H1 (cell line): ENCODE measurements at regions not wholly inside any gene's neighbourhood (a gene's known extent, or its start where the extent isn't known, plus 50 kb on each side); places are given as distances from the start of the nearest gene placed in this dataset.

Experiments used
- CTCF ChIA-PET: fragments of 300-600 bp; sonication (Branson Sonifier 250); formaldehyde crosslinking; loops from one replicate; lab custom pipeline; 2021; ENCODE audit not compliant: partially characterized antibody; lab: Charles Lee
- POLR2A ChIA-PET: fragments of 300-600 bp; sonication (Branson Sonifier 250); formaldehyde crosslinking; loops from one replicate; lab custom pipeline; 2021; ENCODE audit warnings: inconsistent platforms; ENCODE audit not compliant: partially characterized antibody; lab: Charles Lee
- DNase-seq, 2 experiments: peaks; one replicate each; pipeline versions ENCODE4 v3.0.0 to v3.0.0-alpha.2; 2010 to 2022; ENCODE audit warnings: low spot score in 2 of 2, low read depth in 1 of 2, mixed read lengths in 1 of 2
- FAIRE-seq: peaks from 2 replicates; lab custom pipeline; 2011; peaks lifted over from hg19 to GRCh38; lab: Jason Lieb, UNC
- H2AFZ ChIP-seq: 2 replicates; pipeline ENCODE4 v1.8.1; 2012; ENCODE audit warnings: low read length, inconsistent platforms
- H2AK5ac ChIP-seq: 2 replicates; pipeline ENCODE4 v1.6.1; 2013; ENCODE audit warnings: low read depth, low read length
- H2BK120ac ChIP-seq: replicated peaks from 2 replicates; pipeline ENCODE3; 2013; ENCODE audit warnings: low read depth, low read length, inconsistent platforms
- H2BK12ac ChIP-seq: 2 replicates; pipeline ENCODE4 v1.6.1; 2013; ENCODE audit warnings: low read depth, low read length
- H2BK15ac ChIP-seq: 2 replicates; pipeline ENCODE4 v1.6.1; 2013; ENCODE audit warnings: low read length
- H2BK20ac ChIP-seq: 2 replicates; pipeline ENCODE4 v1.6.1; 2013; ENCODE audit warnings: low read length
- H2BK5ac ChIP-seq: 2 replicates; pipeline ENCODE4 v1.6.1; 2013; ENCODE audit warnings: low read depth, low read length
- H3K14ac ChIP-seq: 2 replicates; pipeline ENCODE4 v1.6.1; 2013; ENCODE audit warnings: inconsistent platforms; ENCODE audit not compliant: insufficient read length
- H3K18ac ChIP-seq: 2 replicates; pipeline ENCODE4 v1.6.1; 2013; ENCODE audit warnings: low read length; ENCODE audit errors: extremely low read depth
- H3K23ac ChIP-seq: 2 replicates; pipeline ENCODE4 v1.6.1; 2013; ENCODE audit warnings: inconsistent platforms; ENCODE audit not compliant: insufficient read length
- H3K23me2 ChIP-seq: 2 replicates; pipeline ENCODE4 v1.6.1; 2013; ENCODE audit warnings: low read depth, low read length
- H3K27ac ChIP-seq: 2 replicates; pipeline ENCODE4 v1.6.1; 2011; ENCODE audit warnings: low read depth, low read length, inconsistent platforms
- H3K27me3 ChIP-seq, 4 experiments: replicated peaks in 1 of 4; 1 replicate in 1 of 4; 2 replicates in 3 of 4; pipeline versions ENCODE4 v1.6.1 to v1.8.1; 2011 to 2013; ENCODE audit warnings: low read length in 3 of 4, mild to moderate bottlenecking in 3 of 4, inconsistent platforms in 2 of 4, mixed read lengths in 2 of 4, moderate library complexity in 1 of 4; ENCODE audit not compliant: control insufficient read depth in 3 of 4, insufficient read depth in 3 of 4; ENCODE audit errors: extremely low read depth in 1 of 4
- H3K36me3 ChIP-seq, 4 experiments: 2 replicates each; pipeline versions ENCODE4 v1.6.1 to v1.8.1; 2011 to 2013; ENCODE audit warnings: mild to moderate bottlenecking in 4 of 4, low read length in 3 of 4, moderate library complexity in 2 of 4, control low read depth in 1 of 4, inconsistent platforms in 1 of 4; ENCODE audit not compliant: insufficient read depth in 4 of 4, control insufficient read depth in 2 of 4
- H3K4ac ChIP-seq: replicated peaks from 2 replicates; pipeline ENCODE3; 2013; ENCODE audit warnings: low read length, low read depth, mixed read lengths, inconsistent platforms; ENCODE audit not compliant: insufficient read length
- H3K4me1 ChIP-seq, 4 experiments: replicated peaks in 1 of 4; 1 replicate in 1 of 4; 2 replicates in 3 of 4; pipeline versions ENCODE4 v1.6.1 to v1.8.1; 2011 to 2013; ENCODE audit warnings: low read length in 3 of 4, inconsistent platforms in 2 of 4, mixed read lengths in 1 of 4; ENCODE audit not compliant: insufficient read depth in 4 of 4, control insufficient read depth in 3 of 4
- H3K4me2 ChIP-seq, 2 experiments: 2 replicates each; pipeline versions ENCODE4 v1.6.1 to v1.8.1; 2011 to 2013; ENCODE audit warnings: low read depth in 2 of 2, low read length in 2 of 2, control low read depth in 1 of 2, inconsistent platforms in 1 of 2, mild to moderate bottlenecking in 1 of 2; ENCODE audit not compliant: insufficient read depth in 1 of 2
- H3K4me3 ChIP-seq, 4 experiments: fragments of 200-600, 300-600 bp in 1 of 4; sonication (generic), shearing (Covaris generic), sonication (Bioruptor Twin) in 1 of 4; 2 replicates each; pipeline versions ENCODE4 v1.5.1 to v1.8.1; 2011 to 2016; ENCODE audit warnings: low read length in 4 of 4, low read depth in 3 of 4, control low read depth in 2 of 4, inconsistent platforms in 2 of 4, mild to moderate bottlenecking in 2 of 4, mixed read lengths in 1 of 4, moderate library complexity in 1 of 4; ENCODE audit not compliant: insufficient read depth in 2 of 4; ENCODE audit errors: extremely low read depth in 1 of 4
- H3K56ac ChIP-seq: replicated peaks from 2 replicates; pipeline ENCODE3; 2013; ENCODE audit warnings: low read depth, mild to moderate bottlenecking, mixed read lengths, low read length, inconsistent platforms; ENCODE audit not compliant: insufficient read length
- H3K79me1 ChIP-seq: 2 replicates; pipeline ENCODE4 v1.6.1; 2013; ENCODE audit warnings: low read depth, low read length, control low read depth
- H3K79me2 ChIP-seq, 2 experiments: 2 replicates each; pipeline versions ENCODE4 v1.6.1 to v1.8.1; 2012 to 2013; ENCODE audit warnings: low read length in 2 of 2, mild to moderate bottlenecking in 2 of 2, inconsistent platforms in 1 of 2; ENCODE audit not compliant: insufficient read depth in 2 of 2, control insufficient read depth in 1 of 2
- H3K9ac ChIP-seq, 4 experiments: replicated peaks in 1 of 4; 1 replicate in 1 of 4; 2 replicates in 3 of 4; pipeline versions ENCODE4 v1.6.1 to v1.8.1; 2011 to 2013; ENCODE audit warnings: low read depth in 3 of 4, low read length in 3 of 4, control low read depth in 2 of 4, mild to moderate bottlenecking in 2 of 4, moderate library complexity in 2 of 4, inconsistent platforms in 1 of 4; ENCODE audit errors: extremely low read depth in 1 of 4
- H3K9me3 ChIP-seq, 2 experiments: 2 replicates each; pipeline versions ENCODE4 v1.6.1 to v1.8.1; 2012 to 2013; ENCODE audit warnings: mild to moderate bottlenecking in 2 of 2, moderate library complexity in 2 of 2, control low read depth in 1 of 2, inconsistent platforms in 1 of 2, low read depth in 1 of 2, low read length in 1 of 2, mixed read lengths in 1 of 2; ENCODE audit not compliant: insufficient read depth in 2 of 2
- H4K20me1 ChIP-seq, 2 experiments: replicated peaks in 1 of 2; 2 replicates each; pipeline versions ENCODE3 to v1.8.1; 2011 to 2013; ENCODE audit warnings: inconsistent platforms in 2 of 2, low read length in 2 of 2, mild to moderate bottlenecking in 1 of 2; ENCODE audit not compliant: insufficient read depth in 2 of 2, control insufficient read depth in 1 of 2
- H4K5ac ChIP-seq: 2 replicates; pipeline ENCODE4 v1.6.1; 2013; ENCODE audit warnings: low read length, low read depth, mixed read lengths, inconsistent platforms; ENCODE audit not compliant: insufficient read length
- H4K8ac ChIP-seq: 2 replicates; pipeline ENCODE4 v1.8.0; 2013; ENCODE audit warnings: mild to moderate bottlenecking, moderate library complexity, low read length, inconsistent platforms; ENCODE audit not compliant: insufficient read depth; ENCODE audit errors: extremely low read depth
- H4K91ac ChIP-seq: replicated peaks from 2 replicates; pipeline ENCODE3; 2013; ENCODE audit warnings: low read length, mixed read lengths, inconsistent platforms; ENCODE audit not compliant: insufficient read length
- CHD1 ChIP-seq: IDR thresholded peaks from 2 replicates; pipeline ENCODE4 v1.6.1; 2012; ENCODE audit warnings: low read depth, low read length, improper control_type of control experiment
- FOSL1 ChIP-seq: IDR thresholded peaks from 2 replicates; pipeline ENCODE4 v1.6.1; 2011; ENCODE audit warnings: mild to moderate bottlenecking, low read depth, low read length, moderate library complexity; ENCODE audit not compliant: insufficient read depth
- GTF2F1 ChIP-seq: IDR thresholded peaks from 2 replicates; pipeline ENCODE4 v1.6.1; 2012; ENCODE audit warnings: low read depth, low read length, improper control_type of control experiment, borderline replicate concordance
- KDM4A ChIP-seq: IDR thresholded peaks from one replicate; pipeline ENCODE4 v1.7.1; 2012; ENCODE audit warnings: low read depth, mild to moderate bottlenecking, moderate library complexity, low read length, inconsistent platforms; ENCODE audit not compliant: severe bottlenecking
- POLR2A ChIP-seq, 2 experiments: IDR thresholded peaks; 1 replicate in 1 of 2; 2 replicates in 1 of 2; pipeline ENCODE4 v1.6.1; 2011; ENCODE audit warnings: low read depth in 2 of 2, low read length in 2 of 2, mild to moderate bottlenecking in 2 of 2; ENCODE audit errors: control extremely low read depth in 1 of 2
- RXRA ChIP-seq: IDR thresholded peaks from 2 replicates; pipeline ENCODE4 v1.6.1; 2011; ENCODE audit warnings: low read depth, mild to moderate bottlenecking, low read length, moderate library complexity; ENCODE audit not compliant: insufficient read depth
- WGBS, 2 experiments: shearing (Covaris generic) in 1 of 2; methylation state at CpG; one replicate each; pipeline versions ENCODE4 v1.1.6 to v1.1.7; 2013 to 2015; ENCODE audit warnings: low lambda C conversion rate in 2 of 2, mixed read lengths in 2 of 2, inconsistent platforms in 1 of 2, low coverage in 1 of 2, missing lambda C conversion rate in 1 of 2; ENCODE audit not compliant: insufficient replicate concordance in 2 of 2, insufficient coverage in 1 of 2, insufficient read length in 1 of 2; ENCODE audit errors: extremely low coverage in 1 of 2, missing lambda C conversion rate in 1 of 2; 5-methylcytosine and 5-hydroxymethylcytosine counted together
- TF ChIP-seq, protein P1 (sequence below): IDR thresholded peaks from 2 replicates; pipeline ENCODE4 v1.6.1; 2011; ENCODE audit warnings: low read depth, mild to moderate bottlenecking, low read length; ENCODE audit not compliant: insufficient read depth
- TF ChIP-seq, protein P2 (sequence below): IDR thresholded peaks from 2 replicates; pipeline ENCODE4 v1.6.1; 2012; ENCODE audit warnings: inconsistent platforms

GRCh38 chr21:34021726-34022125 is 51.7 kb upstream of the MRPS6 start:
- Histone ChIP-seq H3K79me1 (no peaks in the 10 kb centered on the region), H3K27ac (no peak overlapping the region), H3K18ac (no peak overlapping the region), H3K9ac (no peak overlapping the region), H4K20me1 (no peaks in the 10 kb centered on the region), H4K91ac (no peak overlapping the region), H3K23ac (no peak overlapping the region), H3K4me2 (no peak overlapping the region), H2AK5ac (no peak overlapping the region), H4K8ac (no peak overlapping the region), H2BK5ac (no peak overlapping the region), H3K23me2 (no peaks in the 10 kb centered on the region), H3K36me3 (no peaks in the 10 kb centered on the region), H2BK12ac (no peak overlapping the region), H3K27me3 (no peaks in the 10 kb centered on the region), H3K4ac (no peak overlapping the region), H3K9me3 (no peaks in the 10 kb centered on the region), H3K56ac (no peak overlapping the region), H3K4me3 (no peak overlapping the region), H3K4me1 (peaks cover 0 to 8% (median 2%) of the 10 kb centered on the region in 4 experiments; a peak in 2 of 7 replicates), H2BK20ac (no peak overlapping the region), H3K14ac (no peak overlapping the region), H2AFZ (no peak overlapping the region), H4K5ac (no peak overlapping the region), H2BK15ac (no peak overlapping the region), H3K79me2 (no peaks in the 10 kb centered on the region), H2BK120ac (no peak overlapping the region)
- 91% methylated on average over 2 of the region's 2 CpGs; no CpG with 5 or more reads in 1 of the 2 experiments for WGBS, 2 experiments
- FAIRE-seq (no peak), DNase-seq (no peak)
- TF ChIP-seq FOSL1 (no peak), GTF2F1 (no peak), CHD1 (no peak), RXRA (no peak), KDM4A (no peak), POLR2A (IDR thresholded peaks at IDR 0.05; ENCODE audit: control extremely low read depth in 1 of 2, low read depth in 2 of 2, low read length in 2 of 2) (no peak)
- TF ChIP-seq, protein P1, sequence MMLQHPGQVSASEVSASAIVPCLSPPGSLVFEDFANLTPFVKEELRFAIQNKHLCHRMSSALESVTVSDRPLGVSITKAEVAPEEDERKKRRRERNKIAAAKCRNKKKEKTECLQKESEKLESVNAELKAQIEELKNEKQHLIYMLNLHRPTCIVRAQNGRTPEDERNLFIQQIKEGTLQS, result no peak
- TF ChIP-seq, protein P2, sequence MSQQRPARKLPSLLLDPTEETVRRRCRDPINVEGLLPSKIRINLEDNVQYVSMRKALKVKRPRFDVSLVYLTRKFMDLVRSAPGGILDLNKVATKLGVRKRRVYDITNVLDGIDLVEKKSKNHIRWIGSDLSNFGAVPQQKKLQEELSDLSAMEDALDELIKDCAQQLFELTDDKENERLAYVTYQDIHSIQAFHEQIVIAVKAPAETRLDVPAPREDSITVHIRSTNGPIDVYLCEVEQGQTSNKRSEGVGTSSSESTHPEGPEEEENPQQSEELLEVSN, result no peak
- ChIA-PET CTCF (interaction anchor here (2.2 kb wide), 1 partner anchor 98 kb away, joined by 8 read pairs; no protein-coding TSS in a partner anchor), POLR2A (no interaction called here)
